ENCODE measurements at regions not wholly inside any gene's neighbourhood (a gene's known extent, or its start where the extent isn't known, plus 50 kb on each side); places are given as distances from the start of the nearest gene placed in this dataset.
A peak's percentile ranks its signal among the peaks of the same experiment; 100 is the strongest.

DNA sequence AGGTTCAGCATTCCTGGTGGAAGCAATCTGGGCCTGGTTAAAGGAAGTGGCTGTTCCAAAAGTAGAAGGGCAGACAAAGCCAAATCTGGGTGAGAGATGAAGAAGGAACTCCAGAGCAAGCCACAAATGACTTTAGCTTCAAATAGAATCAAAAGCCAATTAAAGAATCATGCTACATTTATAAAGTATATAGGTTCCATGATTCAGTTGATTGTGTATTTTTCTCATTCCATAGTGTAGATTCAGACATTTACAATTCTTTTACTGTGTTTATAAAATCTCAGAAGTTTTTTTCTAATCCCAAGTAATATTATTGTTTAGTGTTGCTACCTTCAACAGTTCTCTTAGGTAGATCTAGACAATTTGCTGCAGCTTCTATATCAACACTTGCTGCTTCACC lies 262.0 kb downstream of the PLK2 start:
- Histone ChIP-seq H2AFZ (replicated peaks) (no peak overlapping the region), H3K79me2 (ENCODE audit: low read depth) (no peaks in the 10 kb centered on the region), H3K27me3 (no peaks in the 10 kb centered on the region), H3K9ac (no peak overlapping the region), H3K36me3 (no peaks in the 10 kb centered on the region), H3F3A (ENCODE audit: low read depth) (no peaks in the 10 kb centered on the region), H3K4me3 (no peak overlapping the region), H4K20me1 (ENCODE audit: low read depth) (no peaks in the 10 kb centered on the region), H3K4me1 (no peaks in the 10 kb centered on the region), H3K9me3 (ENCODE audit: low read depth) (no peaks in the 10 kb centered on the region), H3K27ac (no peak overlapping the region), H3K4me2 (no peak overlapping the region)
- no peaks in the 10 kb centered on the region for H3K36me3 Mint-ChIP-seq
- DNase-seq (ENCODE audit: low spot score) = no peak
- peaks cover 2% of the 10 kb centered on the region for H3K27me3 Mint-ChIP-seq (ENCODE audit: insufficient read depth, low read depth)
- H3K27ac Mint-ChIP-seq = no peak overlapping the region
- TF ChIP-seq EZH2 (IDR thresholded peaks at IDR 0.05) = no peak
- no peak for TF ChIP-seq EZH2phosphoT487 (IDR thresholded peaks at IDR 0.05)
- TF ChIP-seq, protein P1, sequence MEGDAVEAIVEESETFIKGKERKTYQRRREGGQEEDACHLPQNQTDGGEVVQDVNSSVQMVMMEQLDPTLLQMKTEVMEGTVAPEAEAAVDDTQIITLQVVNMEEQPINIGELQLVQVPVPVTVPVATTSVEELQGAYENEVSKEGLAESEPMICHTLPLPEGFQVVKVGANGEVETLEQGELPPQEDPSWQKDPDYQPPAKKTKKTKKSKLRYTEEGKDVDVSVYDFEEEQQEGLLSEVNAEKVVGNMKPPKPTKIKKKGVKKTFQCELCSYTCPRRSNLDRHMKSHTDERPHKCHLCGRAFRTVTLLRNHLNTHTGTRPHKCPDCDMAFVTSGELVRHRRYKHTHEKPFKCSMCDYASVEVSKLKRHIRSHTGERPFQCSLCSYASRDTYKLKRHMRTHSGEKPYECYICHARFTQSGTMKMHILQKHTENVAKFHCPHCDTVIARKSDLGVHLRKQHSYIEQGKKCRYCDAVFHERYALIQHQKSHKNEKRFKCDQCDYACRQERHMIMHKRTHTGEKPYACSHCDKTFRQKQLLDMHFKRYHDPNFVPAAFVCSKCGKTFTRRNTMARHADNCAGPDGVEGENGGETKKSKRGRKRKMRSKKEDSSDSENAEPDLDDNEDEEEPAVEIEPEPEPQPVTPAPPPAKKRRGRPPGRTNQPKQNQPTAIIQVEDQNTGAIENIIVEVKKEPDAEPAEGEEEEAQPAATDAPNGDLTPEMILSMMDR (IDR thresholded peaks at IDR 0.05) = no peak
- no peaks in the 10 kb centered on the region for H3K4me1 Mint-ChIP-seq
- H3K4me3 Mint-ChIP-seq = no peak overlapping the region
- peaks cover 10% of the 10 kb centered on the region for H3K9me3 Mint-ChIP-seq

DNA sequence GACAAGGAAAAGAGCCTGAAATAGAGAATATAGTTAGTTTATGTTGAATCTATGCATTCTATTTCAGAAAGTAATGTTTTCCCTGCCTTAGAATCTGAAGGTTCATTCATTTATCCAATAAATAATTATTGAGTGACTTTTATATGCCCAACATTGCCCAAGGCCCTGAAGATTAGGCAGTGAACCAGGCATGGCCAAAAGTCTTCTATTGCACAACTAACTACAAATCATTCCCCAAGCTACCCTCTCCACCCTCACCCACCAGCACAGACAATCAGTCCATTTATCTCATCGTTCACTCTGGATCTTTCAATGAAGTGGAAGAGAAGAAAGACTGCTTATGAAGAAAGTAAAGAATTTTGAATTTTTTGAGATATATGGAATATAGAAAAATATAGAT lies 268.4 kb downstream of the PLK2 start:
- Histone ChIP-seq H3K9me3 (ENCODE audit: low read depth) (no peaks in the 10 kb centered on the region), H3K79me2 (ENCODE audit: low read depth) (no peaks in the 10 kb centered on the region), H3K27ac (no peak overlapping the region), H3K36me3 (no peaks in the 10 kb centered on the region), H3K4me1 (peaks cover 10% of the 10 kb centered on the region), H3K9ac (no peak overlapping the region), H4K20me1 (ENCODE audit: low read depth) (no peaks in the 10 kb centered on the region), H2AFZ (replicated peaks) (no peak overlapping the region), H3K4me2 (no peak overlapping the region), H3K27me3 (no peaks in the 10 kb centered on the region), H3K4me3 (no peak overlapping the region), H3F3A (ENCODE audit: low read depth) (no peaks in the 10 kb centered on the region)
- no peak for TF ChIP-seq EZH2 (IDR thresholded peaks at IDR 0.05)
- no peak for TF ChIP-seq EZH2phosphoT487 (IDR thresholded peaks at IDR 0.05)
- TF ChIP-seq, protein P1 (IDR thresholded peaks at IDR 0.05) = no peak
- Mint-ChIP-seq H3K9me3 (peaks cover 4% of the 10 kb centered on the region), H3K36me3 (no peaks in the 10 kb centered on the region), H3K27me3 (ENCODE audit: insufficient read depth, low read depth) (no peaks in the 10 kb centered on the region), H3K27ac (no peak overlapping the region), H3K4me3 (no peak overlapping the region), H3K4me1 (peaks cover 15% of the 10 kb centered on the region)
- no peak for DNase-seq (ENCODE audit: low spot score)

DNA sequence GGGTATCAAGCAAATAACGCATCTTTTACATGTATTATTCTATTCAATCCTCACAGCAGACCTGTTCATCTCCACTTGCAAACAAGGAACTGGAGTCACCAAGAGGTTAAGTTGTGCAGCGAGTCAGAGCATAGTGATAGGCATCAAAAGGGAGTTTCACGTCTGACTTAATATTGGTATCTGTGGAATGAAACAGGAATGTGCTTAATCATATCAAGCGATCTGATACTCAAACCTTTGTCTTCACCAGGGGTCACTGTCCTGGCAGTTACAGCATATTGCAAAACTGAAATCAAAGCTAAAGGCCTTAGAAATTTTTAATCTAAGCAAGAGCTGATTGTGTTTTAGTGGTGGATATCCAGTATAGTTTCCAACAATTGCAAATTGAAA lies 271.6 kb downstream of the PLK2 start:
- Histone ChIP-seq H3K4me2 (no peak overlapping the region), H3K79me2 (ENCODE audit: low read depth) (no peaks in the 10 kb centered on the region), H3K9ac (no peak overlapping the region), H3K27me3 (no peaks in the 10 kb centered on the region), H4K20me1 (ENCODE audit: low read depth) (no peaks in the 10 kb centered on the region), H3K4me3 (no peak overlapping the region), H3K36me3 (no peaks in the 10 kb centered on the region), H3K27ac (no peak overlapping the region), H3K4me1 (peaks cover 10% of the 10 kb centered on the region), H3F3A (ENCODE audit: low read depth) (no peaks in the 10 kb centered on the region), H3K9me3 (ENCODE audit: low read depth) (no peaks in the 10 kb centered on the region), H2AFZ (replicated peaks) (no peak overlapping the region)
- TF ChIP-seq EZH2 (IDR thresholded peaks at IDR 0.05) (no peak), EZH2phosphoT487 (IDR thresholded peaks at IDR 0.05) (no peak)
- TF ChIP-seq, protein P1 (IDR thresholded peaks at IDR 0.05) = no peak
- DNase-seq (ENCODE audit: low spot score) = peak; percentile 27
- H3K9me3 Mint-ChIP-seq = no peaks in the 10 kb centered on the region
- no peaks in the 10 kb centered on the region for H3K36me3 Mint-ChIP-seq
- no peak overlapping the region for H3K27ac Mint-ChIP-seq
- peaks cover 15% of the 10 kb centered on the region for H3K4me1 Mint-ChIP-seq
- H3K27me3 Mint-ChIP-seq (ENCODE audit: insufficient read depth, low read depth) = no peaks in the 10 kb centered on the region
- no peak overlapping the region for H3K4me3 Mint-ChIP-seq
